NCI-H82 treated with DMSO at 0.1 percent for 48 hours (cell line): ENCODE measurements at regions not wholly inside any gene's neighbourhood (a gene's known extent, or its start where the extent isn't known, plus 50 kb on each side); places are given as distances from the start of the nearest gene placed in this dataset.
"Not testable (repeated sequence)": the region's sequence is repeated elsewhere in the genome, so short reads cannot be mapped to it uniquely, and the experiment has no call there.

ENCODE experiments used
- DNase-seq: peaks from one replicate; lab custom pipeline; 2025; ENCODE audit not compliant: unreplicated experiment; lab: John Stamatoyannopoulos, UW

DNA sequence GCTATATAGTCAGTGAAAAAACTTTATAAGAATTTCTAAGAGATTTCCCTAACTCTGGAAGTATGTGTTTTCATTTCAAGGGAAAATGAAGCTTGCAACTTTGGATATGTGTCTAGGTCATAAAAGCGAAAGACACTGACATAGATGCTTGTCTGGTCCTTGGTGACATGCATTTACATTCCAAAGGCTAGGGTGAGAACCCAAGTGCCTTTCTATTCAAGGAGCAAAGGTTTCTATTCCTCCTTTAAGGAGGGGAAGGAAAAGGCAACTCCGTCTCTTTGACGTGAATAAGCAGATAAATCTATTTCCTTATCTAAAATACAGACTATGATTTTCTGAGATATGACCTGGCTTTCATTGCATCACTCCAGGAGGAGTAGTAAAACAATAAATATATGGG lies 261.1 kb downstream of the CDH7 start:
- no peak for DNase-seq

DNA sequence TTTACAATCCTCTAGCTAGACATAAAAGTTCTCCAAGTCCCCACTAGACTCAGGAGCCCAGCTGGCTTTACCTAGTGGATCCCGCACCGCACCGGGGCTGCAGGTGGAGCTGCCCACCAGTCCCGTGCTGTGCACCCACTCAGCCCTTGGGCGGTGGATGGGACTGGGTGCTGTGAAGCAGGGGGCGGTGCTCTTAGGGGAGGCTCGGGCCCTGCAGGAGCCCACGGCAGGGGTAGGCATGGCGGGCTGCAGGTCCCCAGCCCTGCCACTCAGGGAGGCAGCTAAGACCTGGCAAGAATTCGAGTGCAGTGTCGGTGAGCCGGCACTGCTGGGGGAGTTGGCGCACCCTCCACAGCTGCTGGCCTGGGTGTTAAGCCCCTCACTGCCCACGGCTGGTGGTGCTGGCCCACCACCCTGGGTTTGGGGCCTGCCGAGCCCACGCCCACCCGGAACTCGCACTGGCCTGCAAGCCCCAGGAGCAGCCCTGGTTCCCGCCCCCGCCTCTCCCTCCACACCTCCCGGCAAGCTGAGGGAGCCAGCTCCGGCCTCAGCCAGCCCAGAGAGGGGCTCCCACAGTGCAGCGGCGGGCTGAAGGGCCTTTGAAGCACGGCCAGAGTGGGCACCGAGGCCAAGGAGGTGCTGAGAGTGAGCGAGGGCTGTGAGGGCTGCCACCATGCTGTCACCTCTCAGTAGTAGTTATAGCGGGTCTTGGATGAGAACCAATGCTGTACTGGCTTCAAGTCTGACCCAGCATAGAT lies 255.2 kb downstream of the CDH7 start:
- DNase-seq = no peak

DNA sequence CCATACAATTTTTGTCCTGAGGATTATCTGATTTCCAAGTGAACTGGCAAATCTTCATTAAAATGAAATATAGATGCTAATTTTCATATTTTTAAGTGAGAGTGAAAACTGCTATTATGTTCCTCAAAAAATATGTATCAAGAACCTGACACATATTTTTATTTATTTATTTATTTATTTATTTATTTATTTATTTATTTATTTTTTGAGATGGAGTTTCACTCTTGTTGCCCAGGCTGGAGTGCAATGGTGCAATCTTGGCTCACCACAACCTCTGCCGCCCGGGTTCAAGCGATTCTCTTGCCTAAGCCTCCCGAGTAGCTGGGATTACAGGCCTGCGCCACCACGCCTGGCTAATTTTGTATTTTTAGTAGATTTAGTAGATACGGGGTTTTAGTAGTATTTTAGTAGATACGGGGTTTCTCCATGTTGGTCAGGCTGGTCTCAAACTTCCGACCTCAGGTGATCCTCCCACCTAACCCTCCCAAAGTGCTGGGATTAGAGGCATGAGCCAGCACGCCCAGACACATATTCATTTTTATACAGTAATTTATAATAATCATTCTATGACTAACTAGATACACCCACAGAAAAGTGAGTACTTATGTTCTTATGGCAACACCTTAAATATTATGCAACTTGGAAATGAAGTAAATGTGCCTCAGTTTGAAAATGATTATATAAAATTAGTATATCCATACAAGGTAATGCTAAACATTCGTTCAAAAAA lies 248.3 kb downstream of the CDH7 start:
- not testable (repeated sequence) for DNase-seq

DNA sequence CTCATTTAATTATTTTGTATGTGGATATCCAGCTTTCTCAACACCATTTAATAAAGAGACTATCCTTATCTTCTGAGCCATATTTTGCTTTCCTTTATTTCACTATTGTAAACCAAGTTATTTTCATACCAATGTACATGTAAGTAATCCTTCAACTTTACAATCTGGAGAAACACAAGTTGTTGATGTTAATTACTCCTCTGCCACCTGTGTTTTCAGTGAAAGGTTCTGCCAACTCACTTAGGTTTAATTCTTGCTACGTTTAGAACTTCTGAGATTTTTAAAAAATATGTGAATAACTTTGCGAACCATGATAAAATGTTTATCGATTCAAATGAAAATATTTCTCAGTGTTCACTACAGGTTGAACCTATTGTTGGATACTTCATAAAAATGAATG lies 244.4 kb downstream of the CDH7 start:
- DNase-seq = no peak

DNA sequence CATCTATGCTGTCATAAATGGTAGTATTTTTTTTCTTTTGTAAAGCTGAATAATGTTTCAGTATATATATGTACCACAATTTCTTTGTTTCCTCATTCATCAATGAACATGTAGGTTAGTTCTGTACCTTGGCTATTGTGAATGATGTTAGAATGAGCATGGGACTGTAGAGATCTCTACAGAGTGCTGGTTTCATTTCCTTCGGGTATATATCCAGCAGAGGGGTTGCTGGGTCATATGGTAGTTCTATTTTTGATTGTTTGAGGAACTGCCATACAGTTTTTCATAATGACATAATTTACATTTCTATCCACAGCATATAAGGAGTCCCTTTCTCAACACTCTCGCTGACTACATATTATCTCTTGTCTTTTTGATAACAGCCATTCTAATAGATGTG lies 243.5 kb downstream of the CDH7 start:
- DNase-seq = no peak

DNA sequence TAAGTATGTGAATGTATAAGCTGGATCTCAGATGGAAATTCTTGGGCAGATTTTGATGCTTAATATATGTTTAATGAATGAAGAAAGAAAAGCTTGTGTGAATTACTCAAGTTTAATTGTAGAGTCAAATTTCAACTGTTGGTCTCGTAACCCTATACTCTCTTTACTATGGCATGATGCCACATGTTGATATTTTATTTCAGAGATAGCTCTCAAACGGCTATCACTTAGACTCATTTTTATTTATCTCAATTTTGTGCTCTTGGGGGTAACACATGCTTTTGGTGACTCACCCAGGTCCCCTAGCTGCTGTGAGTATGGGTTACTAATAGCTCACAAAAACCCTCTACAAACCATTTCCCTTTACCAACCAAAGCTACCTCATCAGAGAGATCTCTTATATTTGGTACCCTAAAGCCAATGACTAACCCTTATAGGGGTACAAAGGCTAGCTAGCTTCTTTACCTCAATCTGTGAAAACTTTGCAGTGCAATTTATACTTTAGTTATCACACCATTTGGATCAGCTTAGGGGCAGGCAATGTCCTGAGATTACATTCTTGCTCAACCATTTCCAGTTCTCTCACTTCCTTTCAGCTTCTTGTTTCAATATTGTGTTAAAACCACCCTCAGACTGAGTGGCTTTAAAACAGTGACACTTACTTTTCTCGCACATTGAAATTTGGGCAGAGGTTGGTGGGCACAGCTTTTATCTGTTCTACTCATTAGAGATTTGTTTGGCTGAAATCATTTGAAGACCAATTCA lies 240.3 kb downstream of the CDH7 start:
- DNase-seq = no peak

DNA sequence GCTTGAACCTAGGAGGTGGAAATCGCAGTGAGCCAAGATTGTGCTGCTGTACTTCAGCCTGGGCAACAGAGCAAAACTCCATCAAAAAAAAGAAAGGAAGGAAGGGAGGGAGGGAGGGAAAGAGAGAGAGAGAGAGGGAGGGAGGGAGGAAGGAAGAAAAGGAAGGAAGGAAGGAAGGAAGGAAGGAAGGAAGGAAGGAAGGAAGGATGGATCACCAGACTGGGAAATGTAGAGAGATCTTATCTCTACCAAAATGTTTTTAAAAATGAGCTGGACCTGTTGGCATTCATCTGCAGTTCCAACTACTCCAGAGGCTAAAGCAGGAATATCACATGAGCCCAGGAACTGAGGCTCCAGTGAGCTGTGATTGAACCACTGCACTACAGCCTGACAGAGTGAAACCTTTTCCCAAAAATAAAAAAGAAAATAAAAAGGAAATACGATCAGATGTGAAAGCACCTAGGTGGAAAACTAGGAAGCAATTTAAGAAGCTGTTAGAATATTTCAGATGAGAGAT lies 239.4 kb downstream of the CDH7 start:
- DNase-seq = no peak

DNA sequence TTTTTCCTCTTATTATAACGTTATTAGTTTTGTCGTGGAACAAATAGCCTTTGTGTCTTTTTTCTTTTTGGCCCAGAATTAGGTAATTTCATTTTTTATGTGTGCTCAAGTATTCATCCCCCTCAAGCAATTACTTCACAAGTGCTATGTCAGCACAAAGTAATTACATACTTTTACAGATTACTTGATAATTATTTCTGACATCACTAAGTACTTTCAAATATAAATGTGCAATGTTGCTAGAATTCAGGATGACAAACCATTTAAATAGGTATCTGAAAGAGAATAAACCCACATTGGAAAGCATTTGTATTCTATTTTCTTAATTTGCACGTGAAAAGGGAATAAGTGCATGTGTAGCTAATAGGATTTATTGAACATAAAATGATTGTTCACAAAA lies 238.2 kb downstream of the CDH7 start:
- DNase-seq = no peak

DNA sequence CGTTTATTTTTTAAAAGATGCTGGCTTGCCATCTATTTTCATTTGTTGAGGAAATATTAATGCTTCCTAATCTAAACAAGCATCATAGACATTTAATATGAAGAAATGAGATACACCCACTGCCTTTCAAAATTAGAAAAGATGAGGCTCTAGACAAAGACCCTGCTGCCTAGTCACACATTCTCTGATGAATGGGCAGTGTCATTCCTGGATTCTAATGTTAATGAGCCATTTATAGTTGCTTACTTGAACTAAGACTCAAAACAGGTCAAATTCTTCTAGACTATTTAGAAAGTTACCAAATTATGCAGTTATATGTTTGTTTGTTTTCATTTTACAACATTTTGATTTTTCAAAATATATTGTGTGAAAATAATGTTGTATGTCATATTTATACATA lies 237.6 kb downstream of the CDH7 start:
- no peak for DNase-seq

DNA sequence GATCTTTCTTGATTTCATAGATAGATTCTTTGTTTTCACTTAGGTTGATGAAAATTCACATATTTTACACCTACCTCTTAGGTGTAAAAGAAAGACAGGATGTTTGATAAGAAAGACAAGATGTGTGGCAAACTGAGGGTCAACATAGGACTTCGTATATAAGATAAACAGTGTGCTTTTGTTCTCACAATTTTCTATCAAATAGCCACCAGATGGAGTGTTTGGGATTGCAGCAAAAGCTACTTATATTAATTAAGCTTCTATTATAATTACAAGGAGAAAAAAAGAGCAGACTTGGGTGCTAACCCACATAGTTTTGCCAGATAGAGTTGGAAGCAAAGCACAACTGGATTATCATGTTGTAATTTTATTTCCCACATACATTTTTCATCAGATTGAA lies 232.9 kb downstream of the CDH7 start:
- DNase-seq = no peak

DNA sequence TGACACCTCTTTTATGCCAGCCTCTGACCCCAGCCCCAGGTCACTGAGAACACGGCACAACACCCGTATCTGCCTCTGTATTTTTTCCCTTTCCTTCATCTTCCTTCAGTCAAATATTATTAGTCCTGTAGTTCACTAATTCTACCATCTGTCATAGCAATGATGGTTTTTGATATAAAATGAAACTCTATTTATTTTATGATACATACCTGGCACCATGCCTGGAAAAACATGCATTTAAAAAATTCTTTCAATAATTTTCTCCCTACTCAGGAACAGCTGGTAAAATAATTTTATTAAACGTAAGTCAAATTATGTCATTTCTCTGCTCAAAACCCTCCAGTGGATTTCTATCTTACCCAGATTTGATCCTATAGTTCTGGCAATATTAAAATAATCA lies 224.7 kb downstream of the CDH7 start:
- DNase-seq = no peak

DNA sequence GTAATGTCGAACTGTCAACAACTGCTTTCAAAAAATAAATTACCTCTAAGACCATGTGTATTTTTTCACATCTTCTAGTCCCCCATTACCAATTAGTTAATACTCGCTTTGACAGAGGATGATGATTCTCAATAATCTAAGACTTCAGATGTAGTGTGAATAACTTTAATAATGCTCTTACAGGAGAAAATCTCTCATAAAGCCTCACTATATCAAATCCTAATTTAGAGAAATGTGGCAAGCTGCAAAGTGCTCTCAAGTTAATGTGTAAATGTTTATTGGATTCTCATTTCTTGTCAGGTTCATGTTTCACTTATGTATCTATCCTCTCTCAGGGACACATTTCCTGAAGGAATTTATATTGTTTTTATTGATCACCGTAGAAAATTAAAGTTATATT lies 223.9 kb downstream of the CDH7 start:
- DNase-seq = no peak

DNA sequence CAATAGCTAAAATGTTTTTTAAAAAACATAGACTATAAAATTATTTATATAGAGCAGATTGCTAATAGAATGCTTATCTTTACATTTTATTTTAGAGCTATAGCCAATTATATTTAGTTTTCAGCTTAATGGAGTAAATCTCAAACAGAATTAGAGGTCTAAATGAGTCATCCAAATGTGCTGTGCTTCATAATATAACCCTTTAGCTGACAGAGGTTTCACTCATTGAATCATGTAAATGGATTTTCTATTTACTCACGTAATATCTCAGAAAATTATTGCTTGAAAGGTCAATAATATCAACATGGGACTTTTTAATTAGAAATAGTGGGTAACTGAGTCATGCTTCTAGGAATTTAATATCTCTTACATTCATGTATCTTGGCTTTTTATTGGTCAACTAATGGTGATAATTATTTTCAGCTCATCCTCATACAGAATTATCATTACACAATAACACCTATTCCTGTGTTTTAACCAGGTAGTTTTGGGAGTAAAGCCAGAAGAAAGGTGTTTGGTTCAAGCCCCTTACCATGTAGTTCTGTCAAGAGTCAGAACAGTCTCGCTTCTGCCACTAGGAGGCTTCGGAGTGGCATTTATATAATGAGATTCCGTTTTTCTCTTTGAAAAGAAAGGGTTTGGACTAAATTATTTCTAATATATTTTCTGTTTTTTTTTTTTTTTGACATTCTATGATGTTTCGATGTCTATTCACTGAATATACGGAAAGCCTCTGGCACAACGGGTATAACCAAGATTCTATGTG lies 217.6 kb downstream of the CDH7 start:
- no peak for DNase-seq

DNA sequence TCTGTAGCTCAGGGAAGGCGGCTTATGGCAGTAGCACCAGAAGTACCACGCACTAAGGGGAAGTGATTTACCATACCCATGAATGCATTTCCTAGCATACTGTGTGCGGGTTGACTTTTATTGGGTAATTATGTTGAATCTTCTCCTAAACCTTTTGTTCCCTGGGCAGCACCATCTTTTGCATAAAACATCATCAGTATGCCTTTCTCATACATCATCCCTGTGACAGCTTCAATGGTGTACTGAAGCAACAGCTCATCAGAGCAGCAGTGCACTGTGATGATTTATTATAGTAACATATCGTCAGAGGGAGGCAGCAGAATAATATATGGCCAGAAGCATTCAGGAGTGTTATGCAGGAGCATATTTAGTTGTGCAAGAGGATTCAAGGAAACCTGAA lies 204.9 kb downstream of the CDH7 start:
- DNase-seq = no peak

DNA sequence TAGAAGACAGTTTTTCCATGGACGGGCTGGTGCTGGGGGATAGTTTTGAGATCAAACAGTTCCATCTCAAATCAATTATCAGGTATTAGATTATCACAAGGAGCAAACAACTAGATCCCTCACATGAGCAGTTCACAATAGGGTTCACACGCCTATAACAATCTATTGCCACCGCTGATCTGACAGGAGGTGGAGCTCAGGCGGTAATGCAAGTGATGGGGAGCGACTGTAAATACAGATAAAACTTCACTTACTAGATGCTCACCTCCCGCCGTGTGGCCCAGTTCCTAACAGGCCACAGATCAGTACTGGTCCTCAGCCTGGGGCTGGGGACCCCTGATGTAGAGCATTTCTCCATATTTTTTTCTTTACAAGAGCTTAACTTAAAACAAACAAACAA lies 203.6 kb downstream of the CDH7 start:
- DNase-seq = no peak

DNA sequence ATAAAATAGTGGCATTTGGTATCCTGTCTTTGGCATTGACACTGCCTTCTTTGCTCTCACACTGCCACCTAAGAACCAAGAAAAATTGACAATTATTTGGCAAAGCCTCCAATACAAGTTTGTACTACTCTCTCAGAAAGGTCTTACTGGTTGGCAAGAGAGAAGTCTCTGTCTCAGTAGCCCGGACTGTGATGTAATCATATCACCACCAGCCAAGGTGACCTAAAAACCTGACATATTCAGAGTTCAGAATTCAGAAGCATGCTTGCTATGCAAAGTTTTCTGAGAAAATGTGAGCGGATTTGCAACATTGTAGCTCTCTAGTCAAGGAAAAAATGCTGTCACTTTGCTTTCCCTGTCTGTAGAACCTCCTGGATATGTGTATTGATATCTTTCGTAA lies 196.0 kb downstream of the CDH7 start:
- no peak for DNase-seq

DNA sequence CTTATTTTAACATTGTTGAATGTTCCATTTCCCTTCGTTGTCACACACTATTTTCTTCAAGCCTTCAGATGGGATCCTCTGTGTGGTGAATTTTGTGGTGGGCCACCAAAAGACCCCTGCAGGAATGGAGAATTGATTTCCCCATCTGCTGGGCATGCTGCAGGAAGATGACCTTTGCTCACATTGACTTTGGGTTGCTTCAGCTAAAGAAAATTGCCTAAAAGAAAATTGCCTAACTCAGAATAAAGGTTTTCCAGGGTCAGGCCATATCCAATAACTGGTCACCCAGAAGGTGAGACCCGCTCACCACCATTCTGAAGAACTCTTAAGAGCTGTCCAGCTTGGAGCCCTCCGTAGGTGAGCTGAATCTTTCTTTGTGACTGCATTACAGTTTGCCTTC lies 192.5 kb downstream of the CDH7 start:
- no peak for DNase-seq

DNA sequence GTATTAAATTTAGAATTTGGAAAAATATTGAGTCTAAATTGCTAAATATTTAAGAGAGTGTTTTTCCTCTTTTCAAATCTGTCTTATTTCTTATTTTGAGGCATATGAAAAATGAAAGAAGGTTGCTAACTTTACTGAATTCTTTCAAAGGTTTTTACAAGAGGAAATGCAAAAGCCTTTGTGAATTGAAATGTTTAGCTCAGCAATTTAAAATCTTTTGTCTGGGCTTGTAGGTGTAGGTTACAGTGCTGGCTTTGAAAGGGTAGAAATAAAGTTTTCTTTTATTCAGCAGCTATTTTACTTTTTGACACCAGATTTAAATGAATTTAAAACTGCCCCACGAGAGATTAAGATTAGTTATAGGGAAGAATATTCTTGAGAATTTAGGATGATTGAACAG lies 192.0 kb downstream of the CDH7 start:
- no peak for DNase-seq

DNA sequence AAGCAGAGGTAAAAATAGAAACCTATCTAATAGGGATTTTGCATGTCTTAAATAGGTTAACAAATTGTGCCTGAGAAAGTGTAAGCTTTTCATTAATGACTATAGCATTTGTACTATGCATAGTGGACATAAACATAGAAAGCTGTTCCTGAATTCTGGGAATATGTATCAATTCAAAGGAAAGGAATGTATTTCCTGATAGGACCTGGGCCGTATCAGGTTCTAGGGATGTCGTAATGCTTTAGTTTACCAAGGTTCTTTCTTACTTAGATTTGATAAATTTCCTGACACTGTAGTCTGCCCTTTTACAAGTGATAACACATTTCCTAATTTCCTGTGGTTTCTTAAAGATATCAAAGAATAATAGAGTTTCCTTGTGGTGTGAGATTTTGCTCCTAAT lies 191.3 kb downstream of the CDH7 start:
- DNase-seq = no peak

DNA sequence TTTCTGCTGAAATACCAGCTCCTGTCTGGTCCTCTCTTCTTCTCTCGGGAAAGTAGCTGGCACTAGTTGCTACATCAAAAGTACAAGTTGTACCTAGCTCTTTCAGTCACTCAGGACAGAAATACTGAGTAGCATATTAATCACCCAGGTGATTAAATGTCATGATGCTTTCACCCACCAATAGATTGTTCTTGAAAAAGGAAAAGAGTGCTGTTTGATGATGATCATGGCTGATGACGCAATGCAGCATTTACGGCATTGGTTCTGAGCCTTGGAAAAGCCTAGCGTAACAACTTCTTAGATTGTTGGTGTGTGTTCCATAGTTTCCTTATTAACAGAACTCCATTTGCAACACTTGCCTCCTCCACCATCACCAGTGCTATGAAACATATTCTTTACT lies 190.7 kb downstream of the CDH7 start:
- no peak for DNase-seq
